Muscle of leg (tissue), 3 donors: ENCODE measurements at regions not wholly inside any gene's neighbourhood (a gene's known extent, or its start where the extent isn't known, plus 50 kb on each side); places are given as distances from the start of the nearest gene placed in this dataset.

Source experiments
- DNase-seq: peaks from one replicate; pipeline ENCODE4 v3.0.0; 2013
- H3K27ac ChIP-seq: one replicate; pipeline ENCODE4 v1.5.1; 2013; ENCODE audit warnings: mild to moderate bottlenecking, low read length, control low read depth
- H3K27me3 ChIP-seq: one replicate; pipeline ENCODE4 v1.6.1; 2013; ENCODE audit warnings: low read length; ENCODE audit not compliant: control insufficient read depth, insufficient read depth
- H3K36me3 ChIP-seq: one replicate; pipeline ENCODE4 v1.6.1; 2013; ENCODE audit warnings: low read length; ENCODE audit not compliant: control insufficient read depth, insufficient read depth
- H3K4me1 ChIP-seq: one replicate; pipeline ENCODE4 v1.6.1; 2013; ENCODE audit warnings: low read length; ENCODE audit not compliant: control insufficient read depth, insufficient read depth
- H3K4me3 ChIP-seq: one replicate; pipeline ENCODE4 v1.5.1; 2013; ENCODE audit warnings: low read length, control low read depth
- H3K9me3 ChIP-seq: replicated peaks from 2 replicates; pipeline ENCODE4 v1.6.1; 2013; ENCODE audit warnings: low read depth, low read length; ENCODE audit not compliant: control insufficient read depth
- WGBS: methylation state at CpG from one replicate; pipeline ENCODE4 v1.1.5; 2013; ENCODE audit warnings: missing lambda C conversion rate; ENCODE audit not compliant: insufficient coverage; 5-methylcytosine and 5-hydroxymethylcytosine counted together

DNA sequence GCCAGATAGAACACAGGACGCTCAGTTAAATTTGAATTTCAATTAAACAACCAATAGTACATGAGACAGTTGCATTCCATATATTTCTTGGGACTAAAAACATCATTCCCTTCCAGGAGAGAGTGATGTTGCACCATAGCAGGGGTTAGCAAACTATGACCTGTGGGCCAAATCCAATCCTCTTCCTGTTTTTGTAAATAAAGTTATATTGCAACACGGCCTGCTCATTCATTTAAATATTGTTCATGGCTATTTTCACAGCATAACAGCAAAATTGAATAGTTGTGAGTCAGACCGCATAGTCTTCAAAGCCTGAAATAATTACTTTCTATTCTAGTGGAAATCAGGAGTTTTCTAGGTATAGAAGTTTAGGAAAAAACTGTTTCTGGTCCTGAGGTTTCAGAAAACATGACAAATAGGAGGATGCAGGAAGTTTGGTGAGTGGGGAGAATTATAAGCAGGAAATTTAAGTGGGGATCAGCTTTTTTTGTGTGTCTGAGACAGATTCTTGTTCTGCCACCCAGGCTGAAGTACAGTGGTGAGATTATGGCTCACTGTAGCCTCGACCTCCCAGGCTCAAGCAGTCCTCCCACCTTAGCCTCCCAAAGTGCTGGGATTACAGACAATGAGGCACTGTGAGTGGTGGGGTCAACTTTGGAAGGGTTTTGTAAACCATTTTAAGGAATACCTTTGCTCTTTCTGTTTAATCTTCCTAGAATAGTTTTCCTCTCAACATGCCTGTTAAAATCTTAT, 131.5 kb downstream of the SOCS6 start:
- no peak for DNase-seq
- H3K27me3 ChIP-seq = no peaks in the 10 kb centered on the region
- H3K4me3 ChIP-seq = no peak overlapping the region
- no peaks in the 10 kb centered on the region for H3K4me1 ChIP-seq
- no peaks in the 10 kb centered on the region for H3K36me3 ChIP-seq
- H3K27ac ChIP-seq = no peak overlapping the region
- H3K9me3 ChIP-seq = no peaks in the 10 kb centered on the region
- whole genome bisulfite sequencing = no CpG with 5 or more reads among the region's 4 CpGs

GRCh38 chr18:70419526-70419925, 130.7 kb downstream of the SOCS6 start:
- Histone ChIP-seq H3K27me3 (no peaks in the 10 kb centered on the region), H3K27ac (no peak overlapping the region), H3K4me3 (no peak overlapping the region), H3K9me3 (no peaks in the 10 kb centered on the region), H3K36me3 (no peaks in the 10 kb centered on the region), H3K4me1 (no peaks in the 10 kb centered on the region)
- DNase-seq = no peak
- WGBS = no CpG with 5 or more reads among the region's 3 CpGs

DNA sequence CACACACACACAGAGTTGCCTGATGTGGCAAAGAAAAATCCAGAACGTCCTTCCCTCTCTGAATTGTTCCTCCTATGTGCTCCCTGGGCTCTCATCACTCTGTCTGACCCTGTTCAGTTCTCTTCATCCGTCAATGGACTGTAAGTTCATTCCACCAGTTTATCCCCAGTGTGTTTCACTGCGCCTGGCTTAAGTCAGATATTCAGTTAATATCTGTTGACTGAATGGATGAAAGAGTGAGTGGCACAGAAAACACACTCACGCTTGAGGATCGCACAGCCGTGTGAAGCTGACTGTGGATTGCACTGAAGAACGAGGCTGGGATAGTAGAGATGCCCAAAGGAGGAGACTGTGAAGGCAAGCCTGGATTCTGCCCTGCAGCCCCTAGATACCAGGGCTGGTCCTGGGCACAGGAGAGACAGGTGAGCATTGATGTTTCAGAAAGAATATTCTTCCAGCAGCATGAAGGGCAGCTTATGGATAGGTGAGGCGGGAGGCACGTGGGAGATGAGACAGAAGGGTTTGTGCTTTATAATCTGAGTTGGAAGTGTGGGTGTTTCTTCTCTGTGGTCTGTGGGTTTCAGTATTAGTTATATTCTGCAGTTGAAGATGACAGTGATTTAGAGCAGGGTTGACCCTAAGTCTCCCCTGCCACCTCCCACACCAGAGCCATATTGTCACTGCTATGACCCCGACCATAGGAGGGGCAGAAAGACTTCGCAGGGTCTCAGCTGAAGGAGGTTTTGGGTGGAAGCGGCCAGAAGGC, 129.9 kb downstream of the SOCS6 start:
- 59% methylated on average over 7 of the region's 12 CpGs for WGBS
- Histone ChIP-seq H3K36me3 (no peaks in the 10 kb centered on the region), H3K27ac (no peak overlapping the region), H3K4me1 (no peaks in the 10 kb centered on the region), H3K9me3 (no peaks in the 10 kb centered on the region), H3K4me3 (no peak overlapping the region), H3K27me3 (no peaks in the 10 kb centered on the region)
- DNase-seq = no peak

DNA sequence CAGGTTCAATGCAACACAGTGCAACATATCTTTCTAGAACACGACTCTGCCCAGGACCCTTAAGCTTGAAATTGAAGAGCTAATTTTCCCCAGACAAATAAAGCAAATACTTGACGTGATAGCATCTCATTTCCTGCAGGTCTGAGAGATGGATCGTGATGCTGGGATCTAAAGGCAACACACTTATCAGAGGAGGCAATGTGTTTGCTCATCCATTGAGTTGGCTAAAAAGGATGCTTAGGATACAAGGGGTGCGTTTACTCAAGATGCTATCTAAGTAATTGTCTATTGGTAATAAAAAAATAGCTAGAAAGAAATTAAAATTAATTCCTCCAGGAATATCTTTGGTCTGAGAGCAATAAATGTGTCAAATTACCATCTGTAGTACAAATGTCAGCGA, 129.0 kb downstream of the SOCS6 start:
- WGBS = no CpG with 5 or more reads among the region's 5 CpGs
- Histone ChIP-seq H3K27ac (no peak overlapping the region), H3K4me1 (no peaks in the 10 kb centered on the region), H3K4me3 (no peak overlapping the region), H3K27me3 (no peaks in the 10 kb centered on the region), H3K9me3 (no peaks in the 10 kb centered on the region), H3K36me3 (no peaks in the 10 kb centered on the region)
- no peak for DNase-seq

DNA sequence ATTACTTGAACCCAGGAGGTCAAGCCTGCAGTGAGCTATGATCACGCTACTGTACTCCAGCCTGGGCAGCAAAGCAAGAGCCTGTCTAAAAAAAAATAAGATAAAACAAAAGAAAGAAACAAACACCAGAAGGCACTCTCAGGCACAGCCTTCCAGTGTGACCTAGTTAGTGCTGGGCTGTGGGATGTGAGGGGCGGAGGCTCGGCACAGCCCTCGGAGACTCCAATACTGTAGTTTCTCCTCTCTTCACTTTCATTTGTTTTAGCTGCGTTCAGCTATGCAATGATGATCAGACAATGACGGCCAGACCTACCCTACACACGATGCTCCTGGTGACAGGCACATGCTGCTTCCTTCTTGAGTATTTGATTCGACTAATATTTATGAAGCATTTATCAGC, 127.7 kb downstream of the SOCS6 start:
- no peaks in the 10 kb centered on the region for H3K36me3 ChIP-seq
- DNase-seq = no peak
- H3K4me1 ChIP-seq = no peaks in the 10 kb centered on the region
- 84% methylated on average over 3 of the region's 8 CpGs for whole genome bisulfite sequencing
- no peak overlapping the region for H3K4me3 ChIP-seq
- H3K27me3 ChIP-seq = no peaks in the 10 kb centered on the region
- no peaks in the 10 kb centered on the region for H3K9me3 ChIP-seq
- no peak overlapping the region for H3K27ac ChIP-seq

DNA sequence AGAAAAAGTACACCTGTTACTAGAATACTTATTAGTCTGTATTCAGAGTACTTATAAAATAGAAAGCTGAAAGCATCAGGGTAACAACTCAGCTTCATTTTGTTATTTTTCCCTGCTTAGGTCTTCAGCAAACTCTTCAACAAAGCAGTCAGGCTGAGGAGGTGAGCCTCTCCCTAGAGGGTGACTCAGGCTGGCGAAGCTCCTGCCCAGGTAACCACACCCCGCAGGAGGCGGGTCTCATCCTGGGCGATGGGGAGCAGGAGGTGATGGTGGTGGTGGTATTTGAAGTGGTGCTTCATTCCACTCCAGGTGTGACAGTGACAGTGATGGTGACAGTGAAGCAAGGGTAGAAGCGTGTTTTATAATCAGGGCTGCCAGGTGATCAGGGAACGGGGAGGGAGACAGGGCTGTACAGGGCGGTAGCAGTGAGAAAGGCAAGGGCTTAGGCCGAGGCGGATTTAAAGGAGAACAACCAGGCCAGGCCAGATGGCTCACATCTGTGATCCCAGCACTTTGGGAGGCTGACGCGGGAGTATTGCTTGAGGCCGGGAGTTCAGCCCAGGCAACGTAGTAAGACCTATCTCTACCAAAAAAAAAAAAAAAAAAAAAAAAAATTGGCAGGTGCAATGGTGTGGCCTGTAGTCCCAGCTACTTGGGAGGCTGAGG, 127.1 kb downstream of the SOCS6 start:
- H3K27me3 ChIP-seq = no peaks in the 10 kb centered on the region
- no peak for DNase-seq
- H3K4me3 ChIP-seq = no peak overlapping the region
- no peaks in the 10 kb centered on the region for H3K4me1 ChIP-seq
- no peaks in the 10 kb centered on the region for H3K36me3 ChIP-seq
- WGBS = 50% methylated on average over 9 of the region's 13 CpGs
- no peaks in the 10 kb centered on the region for H3K9me3 ChIP-seq
- no peak overlapping the region for H3K27ac ChIP-seq

DNA sequence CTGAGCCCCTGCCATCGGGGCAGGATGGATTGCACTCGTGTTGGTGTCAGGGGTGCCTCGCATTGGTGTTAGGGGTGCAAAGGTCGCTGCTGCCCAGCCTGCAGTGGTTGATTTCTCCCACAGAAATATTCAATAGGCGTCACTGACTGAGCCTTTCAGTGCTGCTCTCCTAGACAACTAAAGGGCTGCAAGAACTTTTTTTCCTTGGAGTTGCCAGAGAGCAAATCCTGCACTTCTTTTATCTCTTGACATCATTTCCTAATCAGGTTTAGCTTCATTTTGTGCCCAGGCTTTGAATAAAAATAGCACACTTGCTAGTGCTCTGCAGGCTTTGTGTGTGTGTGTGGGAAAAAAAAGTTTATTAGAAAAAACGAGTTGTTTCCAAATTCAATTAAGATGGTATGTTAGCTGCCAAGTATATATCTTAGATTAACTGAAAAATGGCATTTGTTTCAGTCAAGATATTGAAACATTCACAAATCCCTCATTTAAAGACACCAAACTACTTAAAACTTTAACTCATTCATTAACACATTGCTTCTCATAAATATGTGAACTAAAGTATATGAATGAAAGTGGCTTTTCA, 125.6 kb downstream of the SOCS6 start:
- H3K9me3 ChIP-seq = no peaks in the 10 kb centered on the region
- no peaks in the 10 kb centered on the region for H3K36me3 ChIP-seq
- WGBS = 75% methylated on average over 5 of the region's 6 CpGs
- H3K27me3 ChIP-seq = no peaks in the 10 kb centered on the region
- DNase-seq = no peak
- no peaks in the 10 kb centered on the region for H3K4me1 ChIP-seq
- no peak overlapping the region for H3K27ac ChIP-seq
- no peak overlapping the region for H3K4me3 ChIP-seq

DNA sequence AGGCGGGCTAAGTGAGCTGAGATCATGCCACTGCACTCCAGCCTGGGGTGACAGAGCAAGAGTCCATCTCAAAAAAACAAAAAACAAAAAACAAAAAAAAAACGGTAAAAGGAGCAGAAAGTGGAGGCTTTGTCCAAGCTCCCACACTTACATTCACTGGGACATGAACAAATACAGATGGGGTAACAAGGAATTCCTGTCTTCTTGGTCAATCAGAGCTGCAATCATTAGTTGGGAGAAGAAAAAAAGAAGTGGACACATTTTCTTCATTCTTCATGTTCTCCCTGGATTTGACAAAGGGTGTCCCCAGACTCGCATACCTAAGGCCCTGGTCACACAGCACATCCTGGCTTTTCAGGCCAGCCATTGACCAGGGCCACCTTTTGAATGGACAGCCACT, 124.6 kb downstream of the SOCS6 start:
- DNase-seq = no peak
- Histone ChIP-seq H3K36me3 (no peaks in the 10 kb centered on the region), H3K27ac (no peak overlapping the region), H3K4me1 (no peaks in the 10 kb centered on the region), H3K27me3 (no peaks in the 10 kb centered on the region), H3K4me3 (no peak overlapping the region), H3K9me3 (no peaks in the 10 kb centered on the region)
- 71% methylated on average over 1 of the region's 3 CpGs for WGBS

- no peak overlapping the region for H3K4me3 ChIP-seq
- WGBS = 65% methylated on average over 3 of the region's 6 CpGs
- no peaks in the 10 kb centered on the region for H3K9me3 ChIP-seq
- H3K27me3 ChIP-seq = no peaks in the 10 kb centered on the region
- no peaks in the 10 kb centered on the region for H3K4me1 ChIP-seq
- H3K36me3 ChIP-seq = no peaks in the 10 kb centered on the region
- no peak for DNase-seq
- H3K27ac ChIP-seq = no peak overlapping the region
Observed at GRCh38 chr18:70411876-70412435, 123.1 kb downstream of the SOCS6 start.

GRCh38 chr18:70411307-70411706, 122.5 kb downstream of the SOCS6 start:
- Histone ChIP-seq H3K36me3 (no peaks in the 10 kb centered on the region), H3K4me1 (no peaks in the 10 kb centered on the region), H3K9me3 (no peaks in the 10 kb centered on the region), H3K4me3 (no peak overlapping the region), H3K27ac (no peak overlapping the region), H3K27me3 (no peaks in the 10 kb centered on the region)
- WGBS = no CpG with 5 or more reads among the region's 2 CpGs
- no peak for DNase-seq
